ENCODE measurements at regions not wholly inside any gene's neighbourhood (a gene's known extent, or its start where the extent isn't known, plus 50 kb on each side); places are given as distances from the start of the nearest gene placed in this dataset.

- TF ChIP-seq CTCF (IDR thresholded peaks at IDR 0.05; ENCODE audit: insufficient read depth, low read length, poor library complexity, severe bottlenecking): no peak
- no peak for TF ChIP-seq EZH2phosphoT487 (conservative IDR thresholded peaks at IDR 0.05; ENCODE audit: low read length)
These were observed 169.1 kb downstream of the DMRT2 start for GRCh38 chr9:1219284-1219683.
